ENCODE measurements at regions not wholly inside any gene's neighbourhood (a gene's known extent, or its start where the extent isn't known, plus 50 kb on each side); places are given as distances from the start of the nearest gene placed in this dataset.

DNA sequence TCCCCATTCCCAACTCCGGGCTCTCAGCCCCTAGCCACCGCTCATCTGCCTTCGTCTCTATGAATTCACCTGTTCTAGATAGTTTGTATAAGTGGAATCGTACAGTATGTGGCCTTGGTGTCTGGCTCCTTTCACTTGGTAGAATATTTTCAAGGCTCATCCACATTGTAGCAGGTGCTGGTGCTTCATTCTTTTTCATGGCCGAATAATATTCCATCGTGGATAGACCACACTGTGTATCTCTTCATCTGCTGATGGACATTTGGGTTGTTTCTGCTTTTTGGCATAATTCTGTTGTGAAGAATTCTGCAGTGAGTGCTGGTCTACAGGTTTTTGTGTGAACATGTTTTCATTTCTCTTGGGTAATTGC lies 324.2 kb downstream of the SEC14L1 start:
- DNase-seq, result no peak

DNA sequence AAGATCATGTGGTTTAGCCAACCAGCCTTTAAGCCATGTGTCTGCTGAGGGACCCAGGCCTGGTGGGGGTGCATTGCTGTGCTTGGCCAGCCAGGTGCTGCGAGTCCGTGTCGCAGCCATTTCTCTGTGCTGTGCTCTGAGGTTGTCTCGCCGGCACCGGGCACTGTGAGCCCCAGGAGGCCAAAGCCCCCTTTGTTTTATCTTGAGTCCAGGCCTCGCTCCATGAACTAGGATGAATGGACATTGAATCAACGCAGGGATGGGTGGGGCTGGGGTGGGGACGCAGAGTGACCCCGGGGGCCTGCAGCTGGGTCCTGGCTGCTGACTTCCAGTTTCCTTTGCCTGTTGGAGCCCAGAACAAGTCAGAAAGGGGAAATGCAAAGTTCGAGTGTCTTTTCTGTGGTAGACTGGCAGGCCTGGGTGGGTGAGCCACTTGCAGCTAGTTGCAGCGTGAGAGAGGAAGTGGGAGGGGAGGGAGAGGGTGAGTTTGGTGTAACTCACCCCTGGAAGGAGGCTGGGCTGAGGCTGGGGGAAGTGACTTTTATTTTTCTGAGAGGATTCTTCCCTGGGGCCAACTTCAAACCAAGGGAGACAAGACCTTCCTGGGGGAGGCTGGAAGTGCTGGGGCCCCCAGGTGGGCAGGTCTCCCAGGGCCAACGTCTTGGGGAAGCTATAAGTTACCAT lies 324.7 kb downstream of the SEC14L1 start:
- peak; percentile 91 for DNase-seq

GRCh38 chr17:77466140-77466539 lies 325.4 kb downstream of the SEC14L1 start:
- DNase-seq, result no peak

DNA sequence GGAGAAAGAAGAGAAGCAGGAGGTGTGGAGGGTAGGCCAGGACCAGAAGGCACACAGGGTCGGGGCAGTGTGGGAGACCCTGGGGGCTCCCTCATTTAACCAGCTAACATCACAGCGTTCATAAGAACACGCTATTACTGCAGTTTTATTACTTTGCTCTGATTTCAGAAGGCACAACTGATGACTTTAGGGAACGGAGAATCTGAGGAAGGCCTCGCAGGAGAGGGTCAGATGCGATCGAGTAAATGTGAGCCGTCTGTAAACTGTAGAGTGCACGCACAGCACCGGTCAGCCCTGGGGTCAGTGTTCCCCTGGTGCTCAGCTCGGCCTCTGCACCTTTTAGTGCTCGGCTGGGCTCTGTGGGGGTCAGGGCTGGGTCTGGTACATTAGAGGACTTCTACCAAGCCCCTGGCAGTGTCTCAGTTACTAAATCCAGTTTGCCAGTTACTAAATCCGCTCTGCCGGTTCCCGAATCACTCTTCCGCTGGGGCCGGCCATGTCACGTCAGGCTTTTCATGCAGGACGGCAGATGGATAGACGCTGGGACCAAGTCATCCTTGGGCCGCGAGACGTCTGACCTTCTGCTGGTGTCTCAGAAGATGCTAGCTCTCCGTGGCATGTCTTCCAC lies 325.9 kb downstream of the SEC14L1 start:
- no peak for DNase-seq

- no peak for DNase-seq
These were observed 326.8 kb downstream of the SEC14L1 start for GRCh38 chr17:77467521-77467920.

- DNase-seq, result no peak
These were observed 328.1 kb downstream of the SEC14L1 start for GRCh38 chr17:77468897-77469296.

- no peak for DNase-seq
These were observed 329.6 kb downstream of the SEC14L1 start for GRCh38 chr17:77470330-77470786.

- DNase-seq, result no peak
These were observed 330.3 kb downstream of the SEC14L1 start for GRCh38 chr17:77470800-77471733.

DNA sequence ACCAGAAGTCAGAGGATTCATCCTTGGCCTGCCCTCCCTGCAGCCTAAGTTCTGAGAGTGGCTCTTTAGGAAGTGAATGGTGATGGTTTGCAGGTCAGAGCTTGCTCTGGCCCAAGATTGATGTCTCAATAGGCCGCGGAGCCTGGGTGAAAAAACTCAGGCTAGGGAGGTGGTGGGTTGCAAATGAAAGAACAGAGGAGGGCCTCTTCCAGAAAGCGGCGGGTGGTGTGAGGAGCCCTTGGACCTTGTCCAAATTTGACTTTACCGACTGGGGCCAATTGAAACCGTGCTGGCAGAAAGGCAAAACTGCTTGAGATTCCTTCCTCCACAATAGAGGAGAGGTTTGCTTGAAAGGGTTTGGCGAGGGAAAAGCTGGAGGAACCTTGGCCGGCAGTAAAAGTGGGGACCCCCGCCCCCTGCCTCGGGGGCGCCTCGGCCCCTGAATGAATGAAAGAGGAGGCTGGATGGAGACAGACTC lies 331.3 kb downstream of the SEC14L1 start:
- DNase-seq, result no peak

DNA sequence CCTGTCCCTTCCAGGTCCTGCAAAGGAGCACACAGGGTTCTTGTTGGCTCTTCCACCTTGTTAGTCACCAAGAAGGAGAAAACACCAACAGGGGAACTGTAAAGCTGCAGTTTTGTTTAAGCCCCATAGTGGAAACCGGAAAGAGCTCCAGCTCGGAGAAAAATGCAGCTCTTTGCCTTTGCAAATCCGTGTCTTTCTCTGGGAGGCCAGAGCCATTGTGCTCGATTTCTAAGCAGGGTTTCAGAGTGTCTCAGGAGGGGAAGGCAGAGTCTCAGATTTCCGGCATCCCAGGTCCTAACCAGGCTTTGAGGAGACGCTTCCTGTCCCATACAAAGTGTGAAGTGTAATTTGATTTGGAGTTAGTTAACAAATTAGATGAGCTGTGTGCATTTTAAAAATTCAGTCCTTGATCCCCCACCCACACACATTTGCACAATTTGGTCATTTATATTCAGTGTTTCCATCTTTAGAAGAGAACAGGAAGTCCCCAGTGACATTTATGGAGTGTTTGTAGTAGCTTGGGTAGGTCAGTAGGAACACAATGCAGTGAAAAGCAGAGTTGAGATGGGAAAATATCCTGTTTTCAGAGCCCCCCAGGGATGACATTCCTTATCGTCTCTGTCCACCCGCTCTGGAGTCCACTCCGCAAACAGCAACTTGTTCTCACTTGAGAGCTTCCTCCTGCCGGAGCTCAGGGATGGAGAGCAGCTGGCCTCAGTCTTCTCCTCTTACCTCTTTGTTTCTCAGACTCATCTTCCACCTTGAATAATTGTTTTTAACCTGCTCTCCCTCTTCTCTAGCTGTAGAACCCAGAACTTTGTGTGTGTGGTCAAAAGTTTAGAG lies 331.9 kb downstream of the SEC14L1 start:
- DNase-seq, result peak; percentile 63

- peak; percentile 74 for DNase-seq
These were observed 333.0 kb downstream of the SEC14L1 start for GRCh38 chr17:77473615-77474226.

DNA sequence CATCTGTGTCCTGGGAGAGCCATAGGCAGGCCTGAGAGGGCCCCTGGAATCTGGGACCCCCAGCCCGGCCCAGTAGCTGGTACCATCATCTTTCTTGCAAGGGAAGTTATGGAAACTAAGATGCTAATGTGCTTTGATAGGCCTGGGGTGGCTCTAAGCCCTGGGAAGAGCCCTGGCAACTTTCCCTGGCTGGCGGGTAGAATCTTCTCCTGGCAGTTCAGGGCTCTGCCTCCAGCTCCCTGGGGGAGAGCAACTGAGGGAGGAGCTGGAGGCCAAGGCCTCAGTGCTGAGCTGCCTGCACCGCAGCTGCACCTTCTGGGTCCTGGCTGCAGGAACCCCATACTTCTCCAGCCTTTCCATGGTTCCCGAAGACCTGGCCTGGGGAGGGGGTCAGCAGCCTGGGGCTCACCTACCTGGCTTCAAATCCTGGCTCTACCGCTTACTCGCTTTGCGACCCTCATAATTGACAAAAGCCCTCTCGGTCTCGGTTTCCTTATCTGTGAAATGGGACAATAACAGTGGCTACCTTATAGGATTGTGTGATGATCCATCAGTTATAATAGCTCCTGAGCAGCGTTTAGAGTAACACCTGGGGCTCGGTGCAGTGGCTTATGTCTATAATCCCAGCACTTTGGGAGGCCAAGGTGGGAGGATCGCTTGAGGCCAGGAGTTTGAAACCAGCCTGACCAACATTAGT lies 333.7 kb downstream of the SEC14L1 start:
- no peak for DNase-seq

DNA sequence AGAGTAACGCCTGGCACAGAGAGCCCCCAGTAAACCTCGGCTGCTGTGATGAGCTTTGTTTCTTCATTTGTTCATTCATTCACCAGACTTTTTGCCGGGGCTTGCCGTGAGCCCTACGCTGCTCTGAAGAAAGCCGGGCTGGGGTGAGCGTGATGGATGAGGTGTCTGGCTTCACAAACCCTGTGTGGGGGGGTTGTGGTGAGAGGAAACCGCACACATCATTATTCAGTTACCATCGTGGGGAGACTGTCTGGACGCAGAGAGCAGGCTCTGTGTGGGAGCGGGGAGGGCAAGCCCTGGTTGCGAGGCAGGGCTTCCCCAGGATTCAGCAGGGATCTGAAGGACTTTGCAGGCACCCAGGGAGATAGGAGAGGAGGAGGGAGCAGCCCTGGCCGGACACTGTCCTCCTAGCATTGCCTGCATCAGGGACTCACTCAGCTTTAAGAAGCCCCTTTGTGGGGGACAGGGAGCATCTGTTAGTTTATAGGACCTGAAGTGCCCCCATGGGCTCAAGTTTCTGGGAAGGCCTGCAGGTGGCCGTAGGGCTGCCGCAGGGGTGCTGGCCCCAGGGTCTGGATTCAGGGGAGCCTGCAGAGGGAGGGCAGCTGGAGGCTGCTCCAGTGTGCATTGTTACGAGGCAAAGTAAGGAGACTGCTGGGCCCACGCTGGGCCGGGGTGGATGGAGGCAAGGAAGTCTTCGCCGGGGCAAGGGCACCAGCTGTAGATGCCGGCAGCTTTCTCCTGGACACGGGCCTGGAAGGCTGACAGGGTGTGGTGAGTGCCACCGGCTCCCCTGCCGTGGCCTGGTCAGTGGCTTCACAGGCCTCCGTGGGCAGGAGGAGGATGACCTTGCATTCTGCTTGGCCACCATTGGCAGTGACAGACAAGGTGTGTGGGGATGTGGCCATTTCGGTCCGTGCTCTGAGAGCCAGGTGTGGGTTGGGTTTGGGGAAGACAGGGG lies 334.5 kb downstream of the SEC14L1 start:
- DNase-seq, result peak; percentile 83

- no peak for DNase-seq
These were observed 335.2 kb downstream of the SEC14L1 start for GRCh38 chr17:77476006-77476405.

- DNase-seq, result no peak
These were observed 335.7 kb downstream of the SEC14L1 start for GRCh38 chr17:77476498-77476897.

DNA sequence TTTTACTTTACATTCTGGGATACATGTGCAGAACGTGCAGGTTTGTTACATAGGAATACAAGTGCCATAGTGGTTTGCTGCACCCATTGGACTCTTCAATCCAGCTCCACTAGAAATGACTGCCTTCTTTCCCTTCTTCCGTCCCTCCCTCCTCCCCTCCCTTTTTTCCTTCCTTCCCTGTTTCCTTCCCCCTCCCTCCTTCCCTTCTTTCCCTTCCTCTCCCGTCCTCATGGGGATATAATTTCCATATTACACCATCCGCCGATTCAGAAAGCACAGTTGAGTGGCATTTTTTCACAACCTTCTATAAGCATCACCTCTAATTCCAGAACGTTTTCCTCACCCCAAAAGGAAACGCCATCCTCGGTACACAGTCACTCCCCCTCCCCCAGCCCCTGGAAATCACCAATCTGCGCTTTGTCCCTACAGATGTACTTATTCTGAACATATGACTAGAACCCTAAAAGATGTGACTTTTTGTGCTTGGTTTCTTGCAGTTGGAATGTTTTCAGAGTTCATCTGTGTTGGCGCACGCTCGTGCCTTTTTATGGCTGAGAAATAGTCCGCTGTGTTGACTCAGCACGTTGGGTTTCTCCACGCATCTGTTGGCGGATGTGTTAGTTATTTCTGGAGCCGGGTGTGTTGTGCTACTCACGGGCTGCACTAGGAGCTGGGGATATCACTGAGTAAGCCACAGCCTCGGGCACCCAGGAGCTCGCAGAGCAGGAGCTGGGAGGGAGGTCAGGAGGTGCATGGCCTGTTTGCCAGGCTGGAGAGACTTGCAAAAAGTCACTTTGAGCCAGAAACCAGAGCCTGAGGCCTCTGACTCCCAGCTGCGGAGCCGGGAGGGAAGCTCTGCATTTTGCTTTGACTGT lies 336.4 kb downstream of the SEC14L1 start:
- DNase-seq, result peak; percentile 50

DNA sequence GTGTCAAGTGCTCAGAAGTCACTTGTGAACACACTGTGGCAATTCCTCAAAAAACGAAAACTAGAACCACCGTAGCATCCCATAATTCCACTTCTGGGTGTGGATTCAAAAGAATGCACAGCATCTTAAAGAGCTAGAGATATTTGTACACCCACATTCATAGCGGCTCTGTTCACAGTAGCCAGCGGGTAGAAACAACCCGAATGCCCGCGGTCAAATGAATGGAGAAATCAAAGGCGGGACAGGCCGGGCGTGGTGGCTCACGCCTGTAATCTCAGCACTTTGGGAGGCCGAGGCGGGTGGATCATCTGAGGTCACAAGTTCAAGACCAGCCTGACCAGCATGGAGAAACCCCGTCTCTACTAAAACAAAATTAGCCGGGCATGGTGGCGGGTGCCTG lies 337.5 kb downstream of the SEC14L1 start:
- no peak for DNase-seq

GRCh38 chr17:77478899-77479298 lies 338.1 kb downstream of the SEC14L1 start:
- no peak for DNase-seq

Data from activated CD4-positive, alpha-beta T cell treated with anti-CD3 and anti-CD28 coated beads, Interleukin-10, Interleukin-2, amounts not matched to agents 100 ng/mL and 50 ng/mL, durations not matched to agents 16 hours and 8 hours (primary cell).